ENCODE measurements at regions not wholly inside any gene's neighbourhood (a gene's known extent, or its start where the extent isn't known, plus 50 kb on each side); places are given as distances from the start of the nearest gene placed in this dataset.
A peak's percentile ranks its signal among the peaks of the same experiment; 100 is the strongest.

GRCh38 chr18:73891572-73892421 lies 255.8 kb downstream of the FBXO15 start:
- TF ChIP-seq CTCF (conservative IDR thresholded peaks at IDR 0.05; ENCODE audit: low read depth in 2 of 2) (peak; percentile 58 to 63), EZH2 (IDR thresholded peaks at IDR 0.05; ENCODE audit: low read depth, unreplicated experiment) (no peak), POLR2AphosphoS5 (IDR thresholded peaks at IDR 0.05; ENCODE audit: low read depth) (no peak), EZH2phosphoT487 (IDR thresholded peaks at IDR 0.05; ENCODE audit: unreplicated experiment) (no peak), JUNB (IDR thresholded peaks at IDR 0.05; ENCODE audit: unreplicated experiment) (no peak), ZNF114 (CRISPR knock-in tag; IDR thresholded peaks at IDR 0.05) (no peak)

Measured in GM23338 (cell line).